GM21786 (cell line): ENCODE measurements at regions not wholly inside any gene's neighbourhood (a gene's known extent, or its start where the extent isn't known, plus 50 kb on each side); places are given as distances from the start of the nearest gene placed in this dataset.

Experiments used
- ATAC-seq: cut with Tn5 transposase; IDR thresholded peaks from one replicate; pipeline ENCODE4 v1.9.1; 2021; ENCODE audit not compliant: unreplicated experiment

DNA sequence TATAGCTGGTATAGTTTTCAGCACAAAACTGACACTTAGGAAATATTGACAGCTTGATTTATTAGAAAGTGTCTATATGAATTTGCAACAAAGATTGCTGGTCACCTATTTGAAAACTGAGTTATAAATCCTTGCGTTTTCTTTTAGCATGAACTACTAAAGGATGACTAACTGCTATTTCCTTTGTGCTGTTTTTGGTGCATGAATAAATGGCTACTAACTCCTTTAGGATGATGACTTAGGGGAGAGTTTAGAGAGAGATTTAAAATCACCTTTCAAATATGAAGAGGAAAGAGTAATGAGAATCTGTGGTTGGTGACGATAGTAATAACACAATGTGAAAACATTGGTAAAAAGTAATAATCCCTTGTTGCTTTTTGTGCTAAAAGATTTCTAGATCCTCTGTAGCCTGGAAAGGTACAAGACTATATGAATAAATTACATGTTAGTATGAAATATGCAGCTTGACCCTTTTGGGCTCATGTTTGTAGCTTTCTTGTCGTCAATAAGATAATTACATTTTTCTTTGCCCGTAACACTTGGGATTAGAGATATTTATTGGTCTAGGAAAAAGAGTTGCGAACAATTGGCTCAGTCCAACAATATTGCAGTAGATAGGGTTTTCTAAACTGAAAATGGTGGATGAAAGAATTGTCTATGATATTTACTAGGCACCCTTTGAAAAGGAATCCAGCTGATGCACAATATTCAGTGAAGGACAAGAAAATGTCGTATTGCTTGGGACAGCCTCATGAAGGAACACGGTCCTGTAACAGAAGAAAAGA lies 453.0 kb downstream of the ADAMTS20 start:
- ATAC-seq: no peak

DNA sequence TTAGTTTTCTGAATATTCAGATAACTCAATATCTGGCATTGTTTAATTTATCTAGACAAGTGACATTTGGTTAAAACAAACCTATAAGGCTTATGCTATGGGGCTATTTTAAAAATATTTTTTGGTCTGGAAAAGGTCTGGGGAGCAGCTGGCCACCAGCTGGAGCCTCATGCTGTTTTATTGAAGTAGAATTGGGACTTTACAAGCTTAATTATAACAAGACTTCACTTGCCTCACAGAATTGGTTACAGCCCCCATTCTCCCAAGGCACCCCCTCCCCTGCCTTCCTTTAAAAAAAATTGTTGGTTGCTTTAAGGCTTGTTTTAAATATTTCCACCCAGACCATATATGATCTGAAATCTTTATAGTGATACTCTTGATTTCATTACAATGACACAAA lies 453.9 kb downstream of the ADAMTS20 start:
- no peak for ATAC-seq

DNA sequence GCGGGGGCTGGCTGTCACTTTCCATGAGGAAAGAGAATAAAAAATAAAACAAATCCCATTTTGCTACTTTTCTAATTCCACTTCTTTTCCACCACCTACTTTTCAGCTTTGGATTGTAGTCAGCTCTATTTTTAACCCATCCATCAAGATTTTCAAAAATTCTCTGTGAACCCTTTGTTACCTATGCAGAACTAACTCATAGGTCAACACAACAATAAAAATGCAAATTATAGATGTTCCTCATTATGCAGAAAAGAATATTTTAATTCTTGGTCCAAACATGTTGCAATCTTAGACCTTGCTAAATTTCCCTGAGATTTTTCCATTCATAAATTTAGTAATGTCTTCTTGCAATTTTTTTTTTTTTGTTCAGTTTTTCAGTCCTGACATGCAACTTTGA lies 454.5 kb downstream of the ADAMTS20 start:
- ATAC-seq: no peak

DNA sequence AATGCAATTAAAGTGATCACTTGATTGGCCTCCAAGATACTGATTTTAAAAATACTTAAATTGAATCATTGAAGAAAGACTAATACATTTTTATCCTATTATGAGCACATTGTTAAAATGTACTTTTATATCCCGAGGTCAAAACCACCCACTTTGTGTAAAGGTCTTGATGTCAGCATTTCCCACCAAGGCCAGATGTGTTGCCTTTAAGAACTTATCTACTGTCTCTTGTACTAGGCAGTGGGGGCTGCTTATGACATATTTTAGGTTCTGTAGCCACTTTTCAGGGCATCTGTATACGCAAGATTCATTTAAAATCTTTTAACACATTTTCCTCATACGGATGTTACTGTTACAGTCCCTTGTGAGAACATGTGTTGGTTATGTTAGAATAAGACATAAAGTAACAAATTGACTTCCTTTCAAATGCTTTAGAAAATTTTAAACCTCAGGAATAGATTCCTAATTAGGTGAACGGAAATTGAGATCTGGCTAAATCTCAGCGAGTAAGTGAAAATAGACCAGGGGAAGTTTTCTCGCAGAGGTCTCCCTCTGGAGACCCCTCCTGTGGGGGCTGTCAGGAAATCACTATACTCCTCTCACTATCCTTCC lies 456.2 kb downstream of the ADAMTS20 start:
- no peak for ATAC-seq

- no peak for ATAC-seq
These were observed 457.0 kb downstream of the ADAMTS20 start for GRCh38 chr12:43094886-43095575.

DNA sequence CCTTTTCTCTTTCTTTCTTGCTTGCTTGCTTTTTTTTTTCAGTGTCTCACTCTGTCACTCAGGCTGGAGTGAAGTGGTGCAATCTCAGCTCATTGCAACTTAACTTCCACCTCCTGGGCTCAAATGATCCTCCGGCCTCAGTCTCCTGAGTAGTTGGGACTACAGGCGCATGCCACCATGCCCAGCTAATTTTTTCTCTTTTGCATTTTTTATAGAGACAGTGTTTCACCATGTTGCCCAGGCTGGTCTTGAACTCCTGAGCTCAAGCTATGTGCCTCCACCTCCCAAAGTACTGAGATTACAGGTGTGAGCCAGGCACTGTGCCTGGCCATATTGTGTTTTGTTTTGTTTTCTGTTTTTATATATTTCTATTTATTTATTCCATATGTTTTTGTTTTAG lies 461.0 kb downstream of the ADAMTS20 start:
- ATAC-seq: no peak

- no peak for ATAC-seq
These were observed 464.6 kb downstream of the ADAMTS20 start for GRCh38 chr12:43087195-43088091.

GRCh38 chr12:43079476-43079875 lies 472.5 kb downstream of the ADAMTS20 start:
- ATAC-seq: no peak

DNA sequence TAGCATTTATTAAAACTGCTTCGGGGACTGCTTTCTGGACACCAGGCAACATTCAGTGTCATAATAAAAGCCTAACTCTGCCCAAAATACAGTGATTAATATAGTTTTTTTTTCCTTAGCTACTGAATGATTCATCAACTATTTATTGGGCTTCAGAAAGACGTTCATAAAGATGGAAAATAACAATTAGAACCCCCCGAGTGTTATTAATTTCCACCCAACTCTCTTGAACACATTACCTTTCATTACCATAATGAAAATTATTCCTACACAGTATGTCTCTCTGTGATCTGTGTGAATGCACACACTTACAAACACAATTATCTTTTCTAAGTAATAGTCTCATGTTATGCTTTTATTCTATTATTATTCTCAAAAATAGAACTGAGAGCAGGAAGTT lies 473.0 kb downstream of the ADAMTS20 start:
- ATAC-seq: no peak

- no peak for ATAC-seq
These were observed 479.6 kb downstream of the ADAMTS20 start for GRCh38 chr12:43072431-43072830.

DNA sequence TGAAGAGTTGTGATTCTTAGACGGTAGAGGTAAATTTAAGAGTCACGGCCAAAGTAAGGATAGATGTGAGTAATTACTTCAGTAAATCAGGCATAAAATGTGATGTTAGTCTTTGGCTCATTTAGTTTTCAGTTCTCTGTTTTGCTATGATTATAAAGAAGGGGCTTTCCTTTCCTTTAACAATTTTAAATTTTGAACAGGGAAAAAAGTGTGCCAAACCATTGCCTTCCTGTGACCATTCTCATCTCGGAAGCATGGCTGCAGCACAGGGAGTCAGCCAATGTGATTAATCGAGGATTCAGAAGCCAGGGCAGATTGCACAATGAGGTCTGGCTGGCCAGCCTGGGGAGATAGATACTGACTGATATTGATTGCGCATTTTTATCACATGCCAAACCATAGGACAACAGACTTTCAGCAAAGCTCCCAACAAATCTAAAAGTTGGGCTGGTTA lies 480.2 kb upstream of the PRICKLE1 start:
- no peak for ATAC-seq

- ATAC-seq: no peak
These were observed 476.9 kb upstream of the PRICKLE1 start for GRCh38 chr12:43066471-43066870.

GRCh38 chr12:43063650-43064049 lies 474.1 kb upstream of the PRICKLE1 start:
- no peak for ATAC-seq

DNA sequence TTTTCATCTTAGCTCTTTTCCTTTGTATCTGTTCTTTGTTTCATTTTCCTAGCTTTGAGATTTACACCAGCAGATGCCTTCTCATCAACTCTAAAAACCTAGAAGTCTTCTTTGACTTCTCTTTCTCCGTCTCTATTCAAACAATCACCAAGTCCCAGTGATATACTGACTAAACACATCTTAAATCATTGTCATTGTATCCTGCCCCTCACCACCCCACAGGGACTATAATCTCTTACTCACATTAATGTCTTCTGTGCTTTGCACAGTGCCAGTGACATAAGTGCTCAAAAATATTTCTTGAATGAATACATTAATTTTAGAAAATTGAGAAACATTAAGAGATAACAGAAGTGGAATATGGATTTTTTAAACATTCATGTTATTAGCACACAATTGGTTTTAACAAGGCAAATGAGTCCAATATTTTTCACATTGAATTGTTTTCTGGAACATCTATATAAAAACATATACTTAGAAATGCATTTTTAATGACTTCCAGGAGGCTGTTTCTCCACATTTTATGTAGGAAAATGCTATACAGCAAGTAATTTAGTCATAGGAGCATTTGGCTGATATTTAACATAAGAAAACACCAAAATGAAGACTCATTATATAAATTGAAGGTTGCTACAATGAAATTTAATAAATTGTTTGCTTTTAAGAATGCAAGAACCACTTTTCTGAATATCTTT lies 472.8 kb upstream of the PRICKLE1 start:
- ATAC-seq: no peak

DNA sequence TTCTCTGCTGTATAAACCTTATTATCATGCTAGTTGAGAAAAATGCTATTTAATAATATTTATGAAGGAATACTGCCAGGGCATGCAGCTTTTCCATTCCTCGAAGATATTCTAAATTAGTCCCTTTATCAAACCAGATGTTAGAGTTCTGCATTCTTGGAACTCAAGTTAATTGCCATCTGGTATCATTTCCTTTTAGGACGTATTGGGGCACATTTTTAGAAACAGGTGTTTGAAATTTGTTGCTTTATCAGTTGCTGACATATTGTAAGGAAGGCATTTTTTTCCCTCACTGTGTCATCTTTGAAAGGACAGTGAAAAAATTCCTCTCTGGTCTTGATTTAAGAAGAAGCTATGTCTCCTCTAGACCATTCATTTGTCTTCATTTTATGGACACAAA lies 471.2 kb upstream of the PRICKLE1 start:
- no peak for ATAC-seq

DNA sequence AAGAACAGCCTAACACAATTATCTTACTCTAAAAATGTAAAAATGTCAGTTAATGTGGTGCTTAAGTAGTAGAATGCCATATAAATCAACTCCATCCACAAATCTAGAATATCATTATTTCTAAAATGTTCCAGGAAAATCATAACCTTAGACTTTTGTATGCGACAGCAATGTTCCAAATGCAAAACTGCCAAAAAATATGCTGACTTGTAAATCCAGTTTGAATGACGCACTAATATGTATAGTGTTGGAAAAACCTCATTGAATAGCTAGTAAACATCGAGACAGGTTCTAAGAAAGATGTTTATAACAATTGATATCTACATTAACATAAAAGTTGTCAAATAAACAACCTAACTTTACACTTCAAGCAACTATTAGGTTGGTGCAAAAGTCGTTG lies 469.1 kb upstream of the PRICKLE1 start:
- no peak for ATAC-seq

- ATAC-seq: no peak
These were observed 468.0 kb upstream of the PRICKLE1 start for GRCh38 chr12:43057566-43057965.

- ATAC-seq: no peak
These were observed 464.5 kb upstream of the PRICKLE1 start for GRCh38 chr12:43054085-43054484.

GRCh38 chr12:43052441-43052840 lies 462.9 kb upstream of the PRICKLE1 start:
- no peak for ATAC-seq

DNA sequence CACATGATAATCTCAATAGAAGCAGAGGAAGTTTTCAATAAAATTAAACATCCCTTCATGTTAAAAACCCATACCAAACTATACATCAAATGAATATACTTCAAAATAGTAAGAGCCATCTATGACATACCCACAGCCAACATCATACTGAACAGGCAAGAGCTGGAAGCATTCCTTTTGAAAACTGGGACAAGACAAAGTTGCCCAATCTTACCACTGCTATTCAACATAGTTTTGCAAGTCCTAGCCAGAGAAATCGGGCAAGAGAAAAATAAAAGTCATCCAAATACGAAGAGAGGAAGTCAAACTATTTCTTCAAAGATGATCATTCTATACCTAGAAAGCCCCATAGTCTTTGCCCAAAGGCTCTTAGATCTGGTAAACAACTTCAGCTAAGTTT lies 454.7 kb upstream of the PRICKLE1 start:
- no peak for ATAC-seq
